CD4-positive, alpha-beta T cell treated with Interleukin-1 beta for 1 hour (primary cell): ENCODE measurements at regions not wholly inside any gene's neighbourhood (a gene's known extent, or its start where the extent isn't known, plus 50 kb on each side); places are given as distances from the start of the nearest gene placed in this dataset.

ENCODE experiments used
- DNase-seq, 2 donors: peaks; one replicate each; pipeline ENCODE4 v3.0.0-alpha.2; 2020 to 2022

GRCh38 chr22:46054091-46055073 is 77.4 kb upstream of the WNT7B start:
- DNase-seq, result peak; percentile 38 to 48

- no peak for DNase-seq
Measured at GRCh38 chr22:46055181-46055875, 78.4 kb upstream of the WNT7B start.

- DNase-seq, result no peak
Measured at GRCh38 chr22:46055911-46056545, 79.1 kb upstream of the WNT7B start.

GRCh38 chr22:46056546-46057245 is 79.7 kb upstream of the WNT7B start:
- DNase-seq, result no peak

- no peak for DNase-seq
Measured at GRCh38 chr22:46057246-46058090, 80.5 kb upstream of the WNT7B start.

GRCh38 chr22:46058091-46058420 is 81.1 kb upstream of the WNT7B start:
- DNase-seq, result peak; percentile 44 to 61

- no peak for DNase-seq
Measured at GRCh38 chr22:46058591-46059519, 81.9 kb upstream of the WNT7B start.

GRCh38 chr22:46060292-46061123 is 83.5 kb upstream of the WNT7B start:
- DNase-seq, result no peak

GRCh38 chr22:46061124-46061500 is 84.2 kb upstream of the WNT7B start:
- DNase-seq, result no peak

GRCh38 chr22:46061501-46062231 is 84.7 kb upstream of the WNT7B start:
- no peak for DNase-seq

- no peak for DNase-seq
Measured at GRCh38 chr22:46062232-46062615, 85.3 kb upstream of the WNT7B start.

GRCh38 chr22:46062971-46063631 is 86.1 kb upstream of the WNT7B start:
- DNase-seq, result no peak

GRCh38 chr22:46063846-46064227 is 86.5 kb upstream of the PPARA start:
- no peak for DNase-seq

- no peak for DNase-seq
Measured at GRCh38 chr22:46064228-46064965, 85.9 kb upstream of the PPARA start.

- DNase-seq, result no peak
Measured at GRCh38 chr22:46064966-46065666, 85.2 kb upstream of the PPARA start.

GRCh38 chr22:46065691-46066454 is 84.5 kb upstream of the PPARA start:
- DNase-seq, result no peak

- DNase-seq, result no peak
Measured at GRCh38 chr22:46066691-46067090, 83.6 kb upstream of the PPARA start.
